Esophagus (tissue), 2 donors: ENCODE measurements at regions not wholly inside any gene's neighbourhood (a gene's known extent, or its start where the extent isn't known, plus 50 kb on each side); places are given as distances from the start of the nearest gene placed in this dataset.

Experiments
- H3K27ac ChIP-seq, 2 donors: one replicate each; pipeline ENCODE4 v1.5.1; 2013; ENCODE audit warnings: low read depth in 2 of 2, mild to moderate bottlenecking in 2 of 2, inconsistent platforms in 1 of 2, low read length in 1 of 2, moderate library complexity in 1 of 2
- H3K27me3 ChIP-seq, 2 donors: one replicate each; pipeline ENCODE4 v1.6.1; 2013; ENCODE audit warnings: low read length in 2 of 2, control low read depth in 1 of 2, mild to moderate bottlenecking in 1 of 2; ENCODE audit not compliant: insufficient read depth in 2 of 2, control insufficient read depth in 1 of 2
- H3K36me3 ChIP-seq, 2 donors: one replicate each; pipeline ENCODE4 v1.6.1; 2013; ENCODE audit warnings: low read length in 1 of 2; ENCODE audit not compliant: control insufficient read depth in 2 of 2, insufficient read depth in 2 of 2
- H3K4me1 ChIP-seq, 2 donors: one replicate each; pipeline ENCODE4 v1.6.1; 2013; ENCODE audit warnings: low read length in 1 of 2; ENCODE audit not compliant: control insufficient read depth in 2 of 2, insufficient read depth in 2 of 2
- H3K4me3 ChIP-seq, 2 donors: one replicate each; pipeline ENCODE4 v1.5.1; 2013; ENCODE audit warnings: low read length in 2 of 2, mild to moderate bottlenecking in 2 of 2, low read depth in 1 of 2, moderate library complexity in 1 of 2
- H3K9me3 ChIP-seq, 2 donors: one replicate each; pipeline ENCODE4 v1.6.1; 2013; ENCODE audit warnings: mild to moderate bottlenecking in 2 of 2, low read depth in 1 of 2, low read length in 1 of 2, moderate library complexity in 1 of 2; ENCODE audit not compliant: control insufficient read depth in 2 of 2, insufficient read depth in 1 of 2
- WGBS, 2 donors: extraction: QIAGEN DNeasy Blood & Tissue Kit; methylation state at CpG; one replicate each; pipeline ENCODE4 v1.1.7; 2013; 5-methylcytosine and 5-hydroxymethylcytosine counted together
- donor health status: healthy with polysubstance abuse.
- donor health status: Bipolar disorder and iron deficiency.

DNA sequence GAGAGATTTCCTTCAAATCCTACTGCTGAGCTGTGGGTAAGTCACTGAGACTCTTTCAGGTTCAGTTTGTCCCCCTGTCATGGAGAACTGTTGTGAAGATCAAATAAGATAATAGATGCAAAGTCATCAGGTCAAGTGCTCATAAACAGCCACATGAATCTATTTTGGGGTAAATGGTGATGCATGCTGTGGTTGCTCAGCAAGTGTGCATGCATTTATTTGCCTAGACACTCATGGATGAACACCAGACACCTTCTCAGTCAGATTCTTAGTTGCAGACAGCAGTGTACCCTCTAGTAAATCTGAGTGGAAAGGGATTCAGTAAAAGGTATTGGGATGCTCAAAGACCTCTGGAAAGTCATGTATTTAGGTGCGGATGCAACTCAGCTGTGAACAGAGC, 168.0 kb upstream of the FOXA2 start:
- 93 to 100% methylated on average over 1 of the region's 1 CpG for WGBS, 2 donors
- Histone ChIP-seq H3K4me1 (peaks cover 0 to 6% of the 10 kb centered on the region in 2 donors), H3K36me3 (no peaks in the 10 kb centered on the region), H3K27ac (no peak overlapping the region), H3K9me3 (no peaks in the 10 kb centered on the region), H3K27me3 (no peaks in the 10 kb centered on the region), H3K4me3 (no peak overlapping the region)

DNA sequence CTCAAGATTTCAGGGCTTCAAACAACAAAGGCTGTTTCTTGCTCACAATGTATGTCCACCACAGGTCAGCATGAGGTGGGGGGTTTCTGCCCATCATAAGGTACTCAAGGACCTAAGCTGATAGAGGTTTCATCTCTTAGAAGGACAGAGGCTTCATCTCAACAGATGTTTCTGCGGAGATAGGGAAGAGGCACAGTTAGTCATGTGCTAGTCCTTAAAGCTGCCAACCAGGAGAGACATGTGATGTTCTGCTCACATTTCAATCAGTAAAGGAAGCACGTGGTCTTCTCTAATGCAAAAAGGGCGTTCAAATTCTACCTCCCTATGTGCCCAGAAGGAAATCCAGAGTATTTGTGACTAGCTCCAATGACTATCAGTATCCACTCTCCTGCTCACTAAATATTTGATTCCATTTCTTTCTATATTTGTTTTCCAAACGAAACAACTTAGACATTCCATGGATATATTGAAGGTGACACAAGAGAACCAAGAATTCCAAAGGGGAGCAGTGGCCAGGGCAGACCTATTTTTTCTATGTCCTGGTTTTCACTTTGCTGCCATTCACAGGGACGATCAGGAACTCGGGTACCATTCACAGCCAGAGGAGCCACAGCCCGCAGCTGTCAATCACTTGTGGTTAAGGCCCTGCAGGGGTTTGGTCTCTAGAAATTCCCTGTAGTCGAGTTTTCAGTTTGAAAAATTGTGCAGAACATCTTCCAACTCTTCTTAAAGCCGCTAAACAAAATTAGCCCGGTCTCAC, 173.2 kb upstream of the FOXA2 start:
- H3K4me3 ChIP-seq, result no peak overlapping the region
- WGBS, 2 donors, result 66 to 77% methylated on average over 10 of the region's 10 CpGs
- peaks cover 4 to 16% of the 10 kb centered on the region in 2 donors for H3K4me1 ChIP-seq

DNA sequence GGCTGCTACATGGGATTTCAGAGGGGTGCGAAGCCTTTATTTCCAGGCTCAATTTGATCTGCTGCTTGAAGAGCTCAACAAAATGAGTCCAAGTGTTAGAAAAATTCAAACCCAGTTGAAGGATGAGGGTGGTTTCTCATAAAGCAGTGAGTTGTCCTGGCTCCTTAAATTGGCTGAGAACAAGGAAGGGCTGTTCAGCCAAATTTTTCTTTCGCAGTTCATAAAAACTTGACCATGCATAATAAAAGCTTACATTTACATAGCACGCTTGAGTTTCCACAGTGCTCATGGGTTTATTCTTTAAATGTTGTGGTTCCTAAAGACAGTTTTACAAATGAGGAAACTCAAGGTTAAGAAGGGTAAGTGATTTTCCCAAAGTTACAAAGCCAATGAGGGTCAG, 174.4 kb upstream of the FOXA2 start:
- WGBS, 2 donors, result 66 to 69% methylated on average over 3 of the region's 3 CpGs
- peaks cover 4 to 22% of the 10 kb centered on the region in 2 donors for H3K4me1 ChIP-seq

More for the DNA sequence above, 173.2 kb upstream of the FOXA2 start:
- no peaks in the 10 kb centered on the region for H3K9me3 ChIP-seq
- H3K27ac ChIP-seq, result no peak overlapping the region
- no peaks in the 10 kb centered on the region for H3K36me3 ChIP-seq
- no peaks in the 10 kb centered on the region for H3K27me3 ChIP-seq

DNA sequence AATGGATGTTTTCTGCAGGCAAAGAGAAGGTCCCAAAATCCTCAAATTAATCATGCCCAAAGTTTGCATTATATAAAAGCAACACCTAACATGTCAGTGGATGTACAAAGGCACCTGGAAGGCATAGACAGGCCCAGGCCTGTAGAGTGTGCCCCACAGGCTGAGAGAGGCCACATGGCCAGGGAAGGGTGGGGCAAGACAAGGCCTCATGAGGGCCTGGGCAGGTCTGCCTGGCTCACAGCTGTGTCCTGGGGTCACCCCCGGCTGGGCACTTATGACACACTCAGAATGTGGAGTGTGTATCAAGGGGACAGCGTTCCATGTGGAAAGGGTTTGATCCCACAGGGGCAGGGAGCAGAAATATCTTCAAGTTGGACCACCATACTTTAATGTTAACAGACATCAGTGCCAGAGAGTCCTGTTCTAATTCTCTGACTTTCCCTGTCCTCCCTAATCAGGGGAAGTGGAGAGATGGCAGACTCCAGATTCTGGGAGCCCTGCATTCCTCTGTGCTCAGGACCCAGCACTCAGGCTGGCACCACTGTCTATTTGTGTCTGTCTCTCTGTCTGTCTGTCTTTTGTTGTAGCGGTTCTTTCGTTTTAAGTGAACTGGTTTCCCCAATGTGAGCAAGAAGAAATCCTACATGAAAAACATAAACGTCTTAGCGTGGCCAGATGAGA, 178.3 kb upstream of the FOXA2 start:
- Histone ChIP-seq H3K4me3 (no peak overlapping the region), H3K4me1 (peaks cover 7 to 24% of the 10 kb centered on the region in 2 donors), H3K36me3 (no peaks in the 10 kb centered on the region), H3K27ac (peak overlapping the region; percentile 94 to 97), H3K27me3 (no peaks in the 10 kb centered on the region), H3K9me3 (peaks cover 0 to 2% of the 10 kb centered on the region in 2 donors)
- WGBS, 2 donors, result 46 to 57% methylated on average over 6 of the region's 6 CpGs

More for the DNA sequence above, 174.4 kb upstream of the FOXA2 start:
- Histone ChIP-seq H3K36me3 (no peaks in the 10 kb centered on the region), H3K4me3 (no peak overlapping the region), H3K27me3 (no peaks in the 10 kb centered on the region), H3K27ac (peak overlapping the region in 1 of 2 donors; percentile 58), H3K9me3 (no peaks in the 10 kb centered on the region)

DNA sequence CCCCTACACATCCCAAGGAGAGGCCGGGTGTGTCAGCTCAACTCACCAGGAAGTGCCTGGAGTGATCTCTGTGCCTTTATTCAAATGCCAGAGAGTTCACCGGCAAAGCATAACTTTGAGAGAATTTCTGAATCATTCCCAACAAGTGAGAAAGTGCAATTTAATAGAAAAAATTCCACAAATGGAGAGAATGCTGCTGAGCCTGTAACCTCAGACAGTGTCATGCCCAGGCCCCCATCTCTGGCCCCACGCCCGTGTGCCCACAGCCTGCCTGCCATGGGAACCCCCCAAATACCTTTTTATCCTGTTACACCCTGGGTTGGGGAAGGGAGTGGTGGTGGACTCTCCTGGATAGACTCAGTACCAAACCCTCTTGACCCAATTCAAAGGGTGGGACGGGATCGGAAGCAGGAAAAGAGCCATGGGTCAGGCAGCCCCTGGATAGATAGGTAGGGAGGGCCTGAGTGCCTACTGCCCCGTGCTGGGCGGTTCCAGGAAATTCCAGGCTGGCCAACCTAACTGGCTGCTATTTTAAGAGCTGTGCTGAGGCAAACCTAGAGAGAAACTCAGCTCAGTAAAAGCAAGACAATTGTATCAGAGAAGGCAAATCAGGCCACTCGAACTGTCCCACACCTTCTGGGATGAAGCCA, 179.0 kb upstream of the FOXA2 start:
- Histone ChIP-seq H3K27ac (peak overlapping the region; percentile 94 to 97), H3K9me3 (peaks cover 0 to 2% of the 10 kb centered on the region in 2 donors), H3K4me1 (peaks cover 4 to 22% of the 10 kb centered on the region in 2 donors), H3K4me3 (no peak overlapping the region), H3K36me3 (no peaks in the 10 kb centered on the region), H3K27me3 (no peaks in the 10 kb centered on the region)
- 29 to 46% methylated on average over 9 of the region's 9 CpGs for WGBS, 2 donors

DNA sequence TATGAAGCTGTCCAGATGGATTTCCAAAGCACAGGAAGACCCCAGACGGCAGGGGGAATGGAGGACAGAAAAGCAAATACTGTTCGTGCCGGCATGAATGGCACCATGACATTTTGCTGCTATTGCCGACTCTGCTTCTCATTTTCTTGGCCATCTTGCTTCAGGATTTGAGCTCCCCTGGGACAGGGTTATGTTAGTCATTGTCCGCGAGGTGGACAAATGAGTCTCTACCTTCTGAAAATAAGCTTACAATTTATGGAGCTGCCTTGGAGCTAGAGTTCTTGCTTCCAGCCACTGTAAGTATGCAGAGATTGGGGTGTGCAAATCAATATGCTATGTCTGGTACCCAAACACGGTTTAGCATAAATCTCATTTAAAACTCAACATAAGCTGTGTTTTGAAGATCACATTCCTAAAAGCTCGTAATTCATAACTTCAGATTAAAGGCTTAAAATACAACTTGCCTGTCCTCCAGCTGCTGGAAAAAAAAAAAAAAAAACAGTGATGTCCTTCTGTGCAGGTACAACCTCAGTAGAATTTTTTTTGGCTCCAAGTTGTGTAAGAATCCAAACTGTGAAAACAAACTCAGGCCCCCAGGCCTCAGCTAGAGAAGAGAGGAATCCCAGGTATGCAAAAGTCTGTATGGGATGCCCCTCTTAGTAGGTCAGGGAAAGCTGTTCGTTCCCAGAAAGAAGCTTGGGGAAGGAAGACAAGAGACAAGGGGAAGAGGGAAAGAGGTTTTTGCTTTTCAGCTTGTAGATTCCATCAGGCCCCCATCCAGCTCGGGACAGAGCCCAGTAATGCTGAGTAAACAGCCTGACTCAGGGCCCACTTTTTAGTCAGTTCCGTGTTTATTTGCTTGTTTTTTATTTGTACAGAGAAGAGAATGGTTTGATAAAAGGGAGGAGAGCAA, 184.2 kb upstream of the FOXA2 start:
- Histone ChIP-seq H3K4me3 (no peak overlapping the region), H3K4me1 (peaks cover 6 to 8% of the 10 kb centered on the region in 2 donors), H3K9me3 (peaks cover 0 to 2% of the 10 kb centered on the region in 2 donors), H3K27ac (no peak overlapping the region), H3K36me3 (no peaks in the 10 kb centered on the region), H3K27me3 (no peaks in the 10 kb centered on the region)
- WGBS, 2 donors, result 52 to 59% methylated on average over 11 of the region's 11 CpGs

DNA sequence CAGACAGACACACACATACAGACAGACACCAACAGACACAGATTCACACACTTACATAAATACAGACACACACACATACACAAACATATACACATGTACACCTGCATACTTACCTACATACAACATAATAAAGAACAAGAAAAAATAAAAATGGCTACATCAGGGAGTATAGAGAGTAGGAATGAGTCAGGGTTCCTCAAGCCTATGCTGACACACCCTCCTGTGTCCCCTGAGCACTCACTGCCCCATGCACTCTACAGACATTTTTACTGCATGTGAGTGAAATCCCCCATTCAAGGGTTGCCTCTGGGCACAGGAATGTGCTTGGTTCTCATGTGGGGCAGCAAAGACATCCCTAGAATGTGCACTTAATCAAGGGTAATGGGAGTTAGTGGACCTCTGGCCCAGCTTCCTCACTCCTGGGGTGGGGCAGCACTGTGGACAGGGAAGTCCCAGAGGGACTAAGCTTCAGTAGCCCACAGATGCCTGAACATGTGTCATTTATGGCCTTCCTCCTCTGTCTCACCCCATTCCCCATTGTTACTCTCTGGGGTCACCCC, 185.9 kb upstream of the FOXA2 start:
- H3K36me3 ChIP-seq, result no peaks in the 10 kb centered on the region
- no peak overlapping the region for H3K27ac ChIP-seq
- peaks cover 0 to 2% of the 10 kb centered on the region in 2 donors for H3K4me1 ChIP-seq
- H3K27me3 ChIP-seq, result no peaks in the 10 kb centered on the region
- no peak overlapping the region for H3K4me3 ChIP-seq
- H3K9me3 ChIP-seq, result no peaks in the 10 kb centered on the region

DNA sequence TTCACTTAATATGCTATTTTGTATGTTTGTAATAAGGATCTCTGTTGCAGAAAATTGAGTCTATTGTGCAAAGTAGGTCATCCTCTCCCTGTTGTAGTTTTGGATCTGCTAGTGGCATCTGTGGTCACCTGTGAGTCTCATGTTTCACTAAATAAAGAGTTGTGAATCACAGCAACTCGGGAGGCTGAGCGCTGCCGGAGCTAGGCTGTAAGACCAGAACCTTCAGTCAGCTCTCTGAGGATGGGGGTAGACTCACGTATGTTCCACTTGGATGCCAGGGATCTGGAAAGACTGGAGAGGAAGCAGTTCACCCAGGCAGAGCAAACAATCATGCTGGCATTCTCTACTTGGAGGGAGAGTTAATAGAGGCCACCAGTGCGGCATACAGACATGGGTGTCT, 187.3 kb upstream of the FOXA2 start:
- WGBS, 2 donors, result 72 to 86% methylated on average over 5 of the region's 5 CpGs
- H3K4me1 ChIP-seq, result peaks cover 0 to 2% of the 10 kb centered on the region in 2 donors

DNA sequence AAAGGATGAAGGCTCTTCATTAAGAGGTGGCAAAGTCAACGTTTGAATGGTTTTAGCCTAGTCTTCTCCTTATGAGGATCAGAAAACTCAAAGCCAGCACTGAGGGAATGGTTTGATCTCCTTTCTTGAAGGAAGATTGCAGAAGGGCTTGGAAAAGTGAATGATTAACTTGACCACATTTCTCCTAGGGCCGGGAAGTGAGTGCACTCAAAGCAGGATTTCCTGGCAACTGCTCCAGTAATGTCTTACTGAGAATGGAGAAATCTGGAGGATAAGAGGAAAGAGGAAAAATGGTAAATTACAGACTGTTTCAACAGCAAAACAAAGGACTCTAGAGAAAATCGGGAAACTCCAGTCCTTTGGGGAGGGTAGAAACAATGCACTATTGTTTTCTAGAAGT, 189.0 kb upstream of the FOXA2 start:
- H3K4me3 ChIP-seq, result no peak overlapping the region
- no peak overlapping the region for H3K27ac ChIP-seq
- no peaks in the 10 kb centered on the region for H3K27me3 ChIP-seq
- WGBS, 2 donors, result 46 to 53% methylated on average over 3 of the region's 3 CpGs
- no peaks in the 10 kb centered on the region for H3K36me3 ChIP-seq
- H3K9me3 ChIP-seq, result peaks cover 0 to 2% of the 10 kb centered on the region in 2 donors
- H3K4me1 ChIP-seq, result peaks cover 0 to 2% of the 10 kb centered on the region in 2 donors

More for the DNA sequence above, 187.3 kb upstream of the FOXA2 start:
- Histone ChIP-seq H3K27me3 (no peaks in the 10 kb centered on the region), H3K4me3 (no peak overlapping the region), H3K9me3 (peaks cover 0 to 2% of the 10 kb centered on the region in 2 donors), H3K27ac (no peak overlapping the region), H3K36me3 (no peaks in the 10 kb centered on the region)
